ENCODE measurements at regions not wholly inside any gene's neighbourhood (a gene's known extent, or its start where the extent isn't known, plus 50 kb on each side); places are given as distances from the start of the nearest gene placed in this dataset.

GRCh38 chr9:129558063-129558550 lies 62.8 kb downstream of the C9orf50 start:
- TF ChIP-seq, protein P1, sequence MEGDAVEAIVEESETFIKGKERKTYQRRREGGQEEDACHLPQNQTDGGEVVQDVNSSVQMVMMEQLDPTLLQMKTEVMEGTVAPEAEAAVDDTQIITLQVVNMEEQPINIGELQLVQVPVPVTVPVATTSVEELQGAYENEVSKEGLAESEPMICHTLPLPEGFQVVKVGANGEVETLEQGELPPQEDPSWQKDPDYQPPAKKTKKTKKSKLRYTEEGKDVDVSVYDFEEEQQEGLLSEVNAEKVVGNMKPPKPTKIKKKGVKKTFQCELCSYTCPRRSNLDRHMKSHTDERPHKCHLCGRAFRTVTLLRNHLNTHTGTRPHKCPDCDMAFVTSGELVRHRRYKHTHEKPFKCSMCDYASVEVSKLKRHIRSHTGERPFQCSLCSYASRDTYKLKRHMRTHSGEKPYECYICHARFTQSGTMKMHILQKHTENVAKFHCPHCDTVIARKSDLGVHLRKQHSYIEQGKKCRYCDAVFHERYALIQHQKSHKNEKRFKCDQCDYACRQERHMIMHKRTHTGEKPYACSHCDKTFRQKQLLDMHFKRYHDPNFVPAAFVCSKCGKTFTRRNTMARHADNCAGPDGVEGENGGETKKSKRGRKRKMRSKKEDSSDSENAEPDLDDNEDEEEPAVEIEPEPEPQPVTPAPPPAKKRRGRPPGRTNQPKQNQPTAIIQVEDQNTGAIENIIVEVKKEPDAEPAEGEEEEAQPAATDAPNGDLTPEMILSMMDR (conservative IDR thresholded peaks at IDR 0.05 in 1 of 2, IDR thresholded peaks at IDR 0.05 in 1 of 2; ENCODE audit: low read depth in 1 of 2, low read length in 2 of 2) = no peak
- TF ChIP-seq EZH2 (IDR thresholded peaks at IDR 0.05; ENCODE audit: low read length, missing control alignments) = no peak

Data from fibroblast of lung (primary cell).